ENCODE measurements at regions not wholly inside any gene's neighbourhood (a gene's known extent, or its start where the extent isn't known, plus 50 kb on each side); places are given as distances from the start of the nearest gene placed in this dataset.

- no peaks in the 10 kb centered on the region for H3K9me3 Mint-ChIP-seq
- WGBS, 2 experiments (ENCODE audit: insufficient coverage in 1 of 2, insufficient read length in 1 of 2): 100% methylated on average over 1 of the region's 1 CpG; no CpG with 5 or more reads in 1 of the 2 experiments
- H3K36me3 Mint-ChIP-seq (ENCODE audit: low read depth): no peaks in the 10 kb centered on the region
- no peaks in the 10 kb centered on the region for H3K4me1 ChIP-seq (ENCODE audit: control insufficient read depth, insufficient read depth, low read length)
- H3K27me3 Mint-ChIP-seq (ENCODE audit: insufficient read depth): no peaks in the 10 kb centered on the region
- H3K27me3 ChIP-seq (ENCODE audit: control insufficient read depth, insufficient read depth, low read length, poor library complexity, severe bottlenecking): no peaks in the 10 kb centered on the region
- H3K27ac Mint-ChIP-seq: no peak overlapping the region
- no peak overlapping the region for H3K27ac ChIP-seq (ENCODE audit: low read depth, low read length)
- no peaks in the 10 kb centered on the region for H3K36me3 ChIP-seq (ENCODE audit: control insufficient read depth, insufficient read depth, low read length)
- no peak overlapping the region for H3K4me3 Mint-ChIP-seq
- no peak for DNase-seq
- H3K4me3 ChIP-seq (ENCODE audit: low read length): no peak overlapping the region
- no peak overlapping the region for H3K9ac ChIP-seq (ENCODE audit: extremely low read depth, low read length, poor library complexity, severe bottlenecking)
- no peaks in the 10 kb centered on the region for H3K9me3 ChIP-seq (ENCODE audit: control insufficient read depth, low read length)
- H3K4me1 Mint-ChIP-seq: no peaks in the 10 kb centered on the region
- no peak for TF ChIP-seq CTCF (conservative IDR thresholded peaks at IDR 0.05)
Measured at GRCh38 chr17:14745541-14745940, 444.7 kb downstream of the HS3ST3B1 start.

DNA sequence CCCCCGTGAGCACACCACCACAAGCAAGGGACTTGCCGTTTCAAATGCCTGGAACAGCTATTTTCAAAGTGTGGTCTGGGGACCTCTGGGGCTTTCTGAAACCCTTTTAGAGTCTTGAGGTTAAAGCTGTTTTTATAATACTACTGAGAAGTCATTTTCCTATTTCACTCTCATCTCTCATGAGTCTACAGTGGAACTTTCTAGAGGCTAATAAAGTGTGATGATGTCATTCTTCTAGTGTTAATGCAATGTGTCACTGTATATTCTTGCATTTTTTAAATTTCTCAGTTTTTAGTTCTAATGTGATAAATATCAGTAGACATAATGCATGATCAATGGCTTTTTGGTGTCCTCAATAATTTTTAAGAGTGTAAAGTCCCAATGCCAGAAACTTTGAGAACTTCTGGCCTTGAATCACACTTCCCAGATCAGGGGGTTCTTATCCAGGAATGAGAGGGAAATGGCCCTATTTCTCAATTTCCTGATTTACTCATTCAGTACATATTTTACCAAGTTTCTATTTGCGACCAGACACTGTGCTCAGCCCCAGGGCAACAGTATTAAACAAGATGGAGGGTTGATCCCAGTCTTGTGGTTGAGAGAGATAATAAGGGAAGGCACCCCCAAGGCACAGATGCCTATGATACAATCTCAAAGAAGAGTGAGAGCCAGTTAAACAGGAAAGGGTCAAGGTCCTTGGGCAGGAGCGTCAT lies 444.0 kb downstream of the HS3ST3B1 start:
- Histone ChIP-seq H3K36me3 (ENCODE audit: control insufficient read depth, insufficient read depth, low read length) (no peaks in the 10 kb centered on the region), H3K27ac (ENCODE audit: low read depth, low read length) (no peak overlapping the region), H3K9me3 (ENCODE audit: control insufficient read depth, low read length) (no peaks in the 10 kb centered on the region), H3K9ac (ENCODE audit: extremely low read depth, low read length, poor library complexity, severe bottlenecking) (no peak overlapping the region), H3K4me1 (ENCODE audit: control insufficient read depth, insufficient read depth, low read length) (no peaks in the 10 kb centered on the region), H3K4me3 (ENCODE audit: low read length) (no peak overlapping the region), H3K27me3 (ENCODE audit: control insufficient read depth, insufficient read depth, low read length, poor library complexity, severe bottlenecking) (no peaks in the 10 kb centered on the region)
- H3K36me3 Mint-ChIP-seq (ENCODE audit: low read depth): no peaks in the 10 kb centered on the region
- no peaks in the 10 kb centered on the region for H3K27me3 Mint-ChIP-seq (ENCODE audit: insufficient read depth)
- H3K9me3 Mint-ChIP-seq: no peaks in the 10 kb centered on the region
- no peaks in the 10 kb centered on the region for H3K4me1 Mint-ChIP-seq
- no peak overlapping the region for H3K27ac Mint-ChIP-seq
- no peak for TF ChIP-seq CTCF (conservative IDR thresholded peaks at IDR 0.05)
- 97 to 100% methylated on average over 1 to 4 of the region's 4 CpGs for WGBS, 2 experiments (ENCODE audit: insufficient coverage in 1 of 2, insufficient read length in 1 of 2)
- H3K4me3 Mint-ChIP-seq: no peak overlapping the region
- no peak for DNase-seq

GRCh38 chr17:14741491-14741890 lies 440.6 kb downstream of the HS3ST3B1 start:
- Mint-ChIP-seq H3K27ac (no peak overlapping the region), H3K27me3 (ENCODE audit: insufficient read depth) (no peaks in the 10 kb centered on the region), H3K4me1 (peaks cover 6% of the 10 kb centered on the region), H3K36me3 (ENCODE audit: low read depth) (no peaks in the 10 kb centered on the region), H3K4me3 (no peak overlapping the region), H3K9me3 (no peaks in the 10 kb centered on the region)
- H3K27ac ChIP-seq (ENCODE audit: low read depth, low read length): no peak overlapping the region
- no peaks in the 10 kb centered on the region for H3K4me1 ChIP-seq (ENCODE audit: control insufficient read depth, insufficient read depth, low read length)
- 69 to 95% methylated on average over 4 to 8 of the region's 8 CpGs for WGBS, 2 experiments (ENCODE audit: insufficient coverage in 1 of 2, insufficient read length in 1 of 2)
- no peak for TF ChIP-seq CTCF (conservative IDR thresholded peaks at IDR 0.05)
- H3K9ac ChIP-seq (ENCODE audit: extremely low read depth, low read length, poor library complexity, severe bottlenecking): no peak overlapping the region
- H3K36me3 ChIP-seq (ENCODE audit: control insufficient read depth, insufficient read depth, low read length): no peaks in the 10 kb centered on the region
- no peaks in the 10 kb centered on the region for H3K9me3 ChIP-seq (ENCODE audit: control insufficient read depth, low read length)
- H3K4me3 ChIP-seq (ENCODE audit: low read length): no peak overlapping the region
- peak; percentile 39 for DNase-seq
- no peaks in the 10 kb centered on the region for H3K27me3 ChIP-seq (ENCODE audit: control insufficient read depth, insufficient read depth, low read length, poor library complexity, severe bottlenecking)
